ENCODE measurements at regions not wholly inside any gene's neighbourhood (a gene's known extent, or its start where the extent isn't known, plus 50 kb on each side); places are given as distances from the start of the nearest gene placed in this dataset.

GRCh38 chr1:47703156-47703825 lies 265.4 kb downstream of the FOXD2 start:
- TF ChIP-seq CREB1 (CRISPR knock-in tag; IDR thresholded peaks at IDR 0.05; ENCODE audit: low read depth) (no peak), CTCF (conservative IDR thresholded peaks at IDR 0.05; ENCODE audit: low read depth in 2 of 2) (no peak)
